ENCODE measurements at regions not wholly inside any gene's neighbourhood (a gene's known extent, or its start where the extent isn't known, plus 50 kb on each side); places are given as distances from the start of the nearest gene placed in this dataset.

DNA sequence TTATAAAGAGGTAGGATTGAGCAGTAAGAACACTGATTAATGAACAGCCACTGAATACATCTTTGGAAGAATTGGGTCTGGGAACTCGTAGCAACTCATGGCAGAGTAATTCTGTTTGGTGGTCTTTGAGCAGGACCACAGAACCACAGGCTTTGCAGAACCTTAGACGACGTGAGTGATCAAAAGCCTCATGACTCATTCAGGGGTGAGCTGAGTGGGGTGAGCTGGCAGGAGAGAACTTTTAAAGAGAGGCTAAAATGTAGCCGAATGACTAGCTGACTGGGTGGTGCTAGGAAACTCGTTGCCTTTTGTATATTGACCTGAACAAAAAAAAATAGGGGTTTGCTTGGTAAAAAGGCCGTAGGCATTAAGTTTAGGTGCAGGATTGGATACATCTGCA is 313.8 kb downstream of the TGFB2 start:
- TF ChIP-seq, protein P1, sequence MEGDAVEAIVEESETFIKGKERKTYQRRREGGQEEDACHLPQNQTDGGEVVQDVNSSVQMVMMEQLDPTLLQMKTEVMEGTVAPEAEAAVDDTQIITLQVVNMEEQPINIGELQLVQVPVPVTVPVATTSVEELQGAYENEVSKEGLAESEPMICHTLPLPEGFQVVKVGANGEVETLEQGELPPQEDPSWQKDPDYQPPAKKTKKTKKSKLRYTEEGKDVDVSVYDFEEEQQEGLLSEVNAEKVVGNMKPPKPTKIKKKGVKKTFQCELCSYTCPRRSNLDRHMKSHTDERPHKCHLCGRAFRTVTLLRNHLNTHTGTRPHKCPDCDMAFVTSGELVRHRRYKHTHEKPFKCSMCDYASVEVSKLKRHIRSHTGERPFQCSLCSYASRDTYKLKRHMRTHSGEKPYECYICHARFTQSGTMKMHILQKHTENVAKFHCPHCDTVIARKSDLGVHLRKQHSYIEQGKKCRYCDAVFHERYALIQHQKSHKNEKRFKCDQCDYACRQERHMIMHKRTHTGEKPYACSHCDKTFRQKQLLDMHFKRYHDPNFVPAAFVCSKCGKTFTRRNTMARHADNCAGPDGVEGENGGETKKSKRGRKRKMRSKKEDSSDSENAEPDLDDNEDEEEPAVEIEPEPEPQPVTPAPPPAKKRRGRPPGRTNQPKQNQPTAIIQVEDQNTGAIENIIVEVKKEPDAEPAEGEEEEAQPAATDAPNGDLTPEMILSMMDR (IDR thresholded peaks at IDR 0.05; ENCODE audit: low read depth, low read length, missing control alignments): no peak
- DNase-seq (ENCODE audit: low read depth): no peak
- H3K4me3 ChIP-seq (ENCODE audit: low read depth, low read length): no peak overlapping the region

DNA sequence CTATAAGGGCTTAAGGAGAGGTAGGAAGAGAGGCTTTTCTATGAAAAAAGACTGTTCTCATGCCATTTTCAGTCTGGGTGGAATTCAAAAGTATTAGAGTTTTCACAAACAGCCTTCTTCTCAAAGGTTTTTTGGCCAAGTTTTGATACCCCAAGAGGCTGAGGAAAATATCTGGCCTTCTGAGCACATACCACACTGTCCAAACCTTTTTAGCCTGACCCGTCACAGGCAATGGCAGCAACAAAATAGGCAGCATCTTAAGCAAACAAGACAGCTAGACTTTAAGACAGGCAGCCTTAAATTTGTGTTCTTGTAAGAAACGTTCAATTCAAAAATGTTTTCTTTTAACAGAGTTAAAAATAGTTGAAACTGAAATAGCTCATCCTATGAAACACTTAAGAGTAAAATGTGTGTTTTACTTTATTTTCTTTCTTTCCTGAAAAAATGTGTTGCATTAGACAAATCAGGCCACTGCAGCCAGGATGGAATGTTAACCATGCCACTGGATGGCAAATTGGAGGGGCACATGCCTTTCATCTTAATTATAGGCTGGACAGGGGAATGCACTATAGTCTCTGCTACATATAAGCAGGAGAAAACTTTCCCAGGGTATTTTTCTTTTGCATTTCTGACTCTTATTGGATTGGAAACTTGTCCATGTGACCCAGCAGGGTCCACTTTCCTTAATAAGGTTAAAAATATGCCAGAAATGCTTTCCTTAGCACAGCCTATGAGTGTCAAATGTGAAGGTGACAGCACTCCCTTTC is 315.0 kb downstream of the TGFB2 start:
- DNase-seq (ENCODE audit: low read depth): no peak
- H3K4me3 ChIP-seq (ENCODE audit: low read depth, low read length): no peak overlapping the region
- TF ChIP-seq, protein P1 (IDR thresholded peaks at IDR 0.05; ENCODE audit: low read depth, low read length, missing control alignments): no peak

DNA sequence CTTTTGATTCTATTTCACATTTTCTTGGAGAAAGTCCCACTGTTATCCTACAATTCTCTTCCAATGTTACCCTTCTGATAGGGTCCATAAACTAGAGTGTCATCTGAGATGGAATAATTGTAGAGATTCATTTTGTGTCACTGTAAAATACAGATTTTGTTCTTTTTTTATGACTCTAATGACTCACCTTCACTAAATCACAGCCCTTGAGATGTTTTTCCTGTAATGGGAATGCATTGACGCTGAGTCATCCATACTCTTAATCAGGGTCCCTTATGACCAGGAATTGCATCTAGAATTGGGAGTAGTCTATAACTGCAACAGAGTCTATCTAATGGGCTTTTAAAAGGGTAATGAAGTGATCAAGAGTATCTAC is 315.5 kb downstream of the TGFB2 start:
- DNase-seq (ENCODE audit: low read depth): no peak
- no peak overlapping the region for H3K4me3 ChIP-seq (ENCODE audit: low read depth, low read length)
- TF ChIP-seq, protein P1 (IDR thresholded peaks at IDR 0.05; ENCODE audit: low read depth, low read length, missing control alignments): no peak

DNA sequence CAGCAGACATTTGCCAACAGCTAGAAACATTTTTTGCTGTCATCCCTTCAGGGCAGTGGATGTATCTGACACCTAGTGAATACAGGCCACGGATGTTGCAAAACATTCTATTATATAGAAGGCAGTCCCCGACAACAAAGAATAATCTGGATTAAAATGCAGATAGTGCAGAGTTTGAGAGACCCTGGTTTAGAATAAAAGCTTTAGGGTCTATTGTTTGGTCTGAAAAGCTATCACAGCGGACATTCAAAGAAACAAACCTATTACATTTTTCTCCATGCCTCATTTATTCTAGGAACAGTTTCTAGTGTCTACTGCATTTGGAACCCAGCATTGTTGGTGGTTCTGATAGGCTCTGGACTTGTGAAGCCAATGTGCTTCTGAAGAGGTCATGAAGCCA is 316.3 kb downstream of the TGFB2 start:
- no peak overlapping the region for H3K4me3 ChIP-seq (ENCODE audit: low read depth, low read length)

DNA sequence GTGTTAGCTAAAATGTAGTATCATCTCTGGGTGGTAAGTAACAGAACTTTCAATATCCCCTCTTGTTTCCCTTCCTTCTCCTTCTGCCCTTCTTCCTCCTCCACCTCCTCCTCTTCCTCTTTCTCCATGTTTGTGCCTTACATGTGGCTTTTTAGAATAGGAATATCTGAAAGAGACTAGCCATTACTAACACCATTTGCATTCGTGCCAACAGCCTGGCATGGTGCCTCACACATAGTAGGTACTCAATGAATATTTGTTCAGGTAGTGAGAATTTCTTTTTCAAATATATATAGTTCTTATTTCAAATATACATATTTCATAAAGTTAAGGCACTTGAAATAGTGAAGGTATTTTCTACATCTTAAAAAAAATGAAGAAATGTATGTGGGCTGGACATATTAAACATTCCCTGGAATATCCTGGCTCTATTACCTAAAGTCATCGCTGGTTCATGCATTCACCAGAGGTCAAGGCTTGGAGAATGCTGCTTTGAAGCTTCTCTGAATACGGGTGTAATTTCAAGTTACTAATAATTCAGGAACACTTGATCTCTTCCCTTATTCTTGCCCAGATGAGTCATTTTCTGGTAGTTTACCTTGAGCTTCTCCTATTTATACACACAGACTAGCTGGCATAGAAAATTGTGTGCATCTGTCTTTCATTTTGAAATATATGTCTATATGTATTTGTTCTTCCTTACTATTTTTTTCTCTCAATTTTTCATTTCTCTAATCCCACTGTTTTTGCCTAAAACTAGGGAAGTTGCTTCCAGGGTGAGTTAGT is 319.4 kb downstream of the TGFB2 start:
- DNase-seq (ENCODE audit: low read depth): no peak
- no peak overlapping the region for H3K4me3 ChIP-seq (ENCODE audit: low read depth, low read length)
- TF ChIP-seq, protein P1 (IDR thresholded peaks at IDR 0.05; ENCODE audit: low read depth, low read length, missing control alignments): no peak

More for the DNA sequence above, 316.3 kb downstream of the TGFB2 start:
- DNase-seq (ENCODE audit: low read depth): no peak
- TF ChIP-seq, protein P1 (IDR thresholded peaks at IDR 0.05; ENCODE audit: low read depth, low read length, missing control alignments): no peak

DNA sequence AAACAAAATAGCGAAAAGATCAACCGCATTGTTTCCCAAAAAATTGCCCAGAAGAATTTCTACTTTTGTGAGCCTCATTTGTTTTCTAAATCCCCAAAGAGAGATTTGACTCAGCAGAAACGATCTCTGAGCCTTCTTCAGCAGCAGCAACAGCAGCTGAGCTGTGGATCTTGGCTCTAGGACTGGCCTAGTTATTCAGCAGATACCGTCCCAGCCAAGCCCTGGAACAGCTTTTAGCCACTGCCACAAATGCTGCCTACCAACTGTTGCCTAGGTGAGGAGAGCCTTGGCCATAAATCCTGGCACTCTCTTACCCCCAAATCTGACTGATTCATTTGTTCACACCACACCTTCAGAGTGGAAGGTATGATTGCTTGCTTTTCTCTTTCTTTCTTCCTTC is 320.1 kb downstream of the TGFB2 start:
- H3K4me3 ChIP-seq (ENCODE audit: low read depth, low read length): no peak overlapping the region
- no peak for DNase-seq (ENCODE audit: low read depth)
- TF ChIP-seq, protein P1 (IDR thresholded peaks at IDR 0.05; ENCODE audit: low read depth, low read length, missing control alignments): no peak

Data from GM12864 (cell line).